HFFc6 (cell line): ENCODE measurements at regions not wholly inside any gene's neighbourhood (a gene's known extent, or its start where the extent isn't known, plus 50 kb on each side); places are given as distances from the start of the nearest gene placed in this dataset.
"Not testable (repeated sequence)": the region's sequence is repeated elsewhere in the genome, so short reads cannot be mapped to it uniquely, and the experiment has no call there.

Source experiments
- DNase-seq: peaks from one replicate; pipeline ENCODE4 v3.0.0-alpha.2; 2018
- H3K27ac Mint-ChIP-seq: 2 replicates; pipeline ENCODE4 v1.8.0; 2020; ENCODE audit warnings: mild to moderate bottlenecking, mixed read lengths
- H3K27me3 Mint-ChIP-seq: 2 replicates; pipeline ENCODE4 v1.8.0; 2021; ENCODE audit warnings: mild to moderate bottlenecking, moderate library complexity, mixed read lengths; ENCODE audit not compliant: insufficient read depth
- H3K36me3 Mint-ChIP-seq: 2 replicates; pipeline ENCODE4 v1.8.0; 2021; ENCODE audit warnings: low read depth, mixed read lengths
- H3K4me1 Mint-ChIP-seq: 2 replicates; pipeline ENCODE4 v1.8.0; 2020; ENCODE audit warnings: low read depth, mixed read lengths
- H3K4me3 Mint-ChIP-seq: 2 replicates; pipeline ENCODE4 v1.8.0; 2020; ENCODE audit warnings: mild to moderate bottlenecking, moderate library complexity, mixed read lengths
- H3K9me3 Mint-ChIP-seq: 2 replicates; pipeline ENCODE4 v1.8.0; 2020; ENCODE audit warnings: mild to moderate bottlenecking, mixed read lengths
- TF ChIP-seq, protein P1 (sequence below): fragments of 200-600 bp; sonication (generic); IDR thresholded peaks from 2 replicates; pipeline ENCODE4 v1.5.0; 2021; ENCODE audit warnings: antibody characterized with exemption, mild to moderate bottlenecking

DNA sequence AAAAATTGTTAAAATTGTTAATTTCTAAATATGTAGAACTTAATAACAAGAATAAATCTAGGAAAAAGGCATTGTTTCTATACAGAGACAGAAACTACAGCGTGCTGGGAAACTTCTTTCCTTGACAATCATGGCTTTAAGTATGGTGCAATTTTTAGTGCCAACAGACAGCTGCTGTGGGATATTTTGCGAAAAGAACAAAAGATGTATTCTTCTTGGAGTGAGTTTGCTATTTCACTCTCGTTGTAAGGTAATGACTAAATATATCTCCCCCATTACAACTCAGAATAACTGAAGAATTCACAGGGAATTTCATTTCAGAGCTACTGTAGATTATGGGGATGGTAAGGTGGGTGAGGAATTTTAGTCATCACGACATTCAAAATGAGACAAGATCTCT is 2055.0 kb upstream of the ACO1 start:
- no peak overlapping the region for H3K4me3 Mint-ChIP-seq
- H3K36me3 Mint-ChIP-seq, result no peaks in the 10 kb centered on the region
- TF ChIP-seq, protein P1, sequence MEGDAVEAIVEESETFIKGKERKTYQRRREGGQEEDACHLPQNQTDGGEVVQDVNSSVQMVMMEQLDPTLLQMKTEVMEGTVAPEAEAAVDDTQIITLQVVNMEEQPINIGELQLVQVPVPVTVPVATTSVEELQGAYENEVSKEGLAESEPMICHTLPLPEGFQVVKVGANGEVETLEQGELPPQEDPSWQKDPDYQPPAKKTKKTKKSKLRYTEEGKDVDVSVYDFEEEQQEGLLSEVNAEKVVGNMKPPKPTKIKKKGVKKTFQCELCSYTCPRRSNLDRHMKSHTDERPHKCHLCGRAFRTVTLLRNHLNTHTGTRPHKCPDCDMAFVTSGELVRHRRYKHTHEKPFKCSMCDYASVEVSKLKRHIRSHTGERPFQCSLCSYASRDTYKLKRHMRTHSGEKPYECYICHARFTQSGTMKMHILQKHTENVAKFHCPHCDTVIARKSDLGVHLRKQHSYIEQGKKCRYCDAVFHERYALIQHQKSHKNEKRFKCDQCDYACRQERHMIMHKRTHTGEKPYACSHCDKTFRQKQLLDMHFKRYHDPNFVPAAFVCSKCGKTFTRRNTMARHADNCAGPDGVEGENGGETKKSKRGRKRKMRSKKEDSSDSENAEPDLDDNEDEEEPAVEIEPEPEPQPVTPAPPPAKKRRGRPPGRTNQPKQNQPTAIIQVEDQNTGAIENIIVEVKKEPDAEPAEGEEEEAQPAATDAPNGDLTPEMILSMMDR, result no peak
- H3K27me3 Mint-ChIP-seq, result no peaks in the 10 kb centered on the region
- H3K27ac Mint-ChIP-seq, result no peak overlapping the region
- H3K9me3 Mint-ChIP-seq, result peaks cover 4% of the 10 kb centered on the region; the same call in 1 of the 2 replicates
- H3K4me1 Mint-ChIP-seq, result no peaks in the 10 kb centered on the region
- DNase-seq, result no peak

DNA sequence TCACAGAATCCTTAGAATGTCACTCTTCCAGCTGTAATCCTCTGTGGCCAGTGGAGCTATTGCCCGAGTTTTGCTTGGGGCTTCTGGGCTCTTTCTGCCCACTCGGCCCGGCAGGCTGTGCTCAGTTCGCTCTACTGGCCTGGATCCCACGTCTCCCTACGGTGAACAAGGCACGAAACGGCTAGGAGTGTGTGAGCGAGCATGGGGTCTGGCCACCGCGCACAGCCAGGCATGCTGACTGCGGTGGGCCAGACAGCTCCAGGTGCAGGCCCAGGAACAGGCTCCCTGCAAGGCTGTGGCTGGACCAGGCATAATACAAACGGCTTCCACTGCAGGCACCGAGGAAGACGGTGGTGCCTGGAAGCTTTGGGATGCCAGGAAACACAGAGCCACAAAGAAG is 2035.5 kb upstream of the ACO1 start:
- DNase-seq, result no peak
- no peaks in the 10 kb centered on the region for H3K27me3 Mint-ChIP-seq
- H3K36me3 Mint-ChIP-seq, result no peaks in the 10 kb centered on the region

DNA sequence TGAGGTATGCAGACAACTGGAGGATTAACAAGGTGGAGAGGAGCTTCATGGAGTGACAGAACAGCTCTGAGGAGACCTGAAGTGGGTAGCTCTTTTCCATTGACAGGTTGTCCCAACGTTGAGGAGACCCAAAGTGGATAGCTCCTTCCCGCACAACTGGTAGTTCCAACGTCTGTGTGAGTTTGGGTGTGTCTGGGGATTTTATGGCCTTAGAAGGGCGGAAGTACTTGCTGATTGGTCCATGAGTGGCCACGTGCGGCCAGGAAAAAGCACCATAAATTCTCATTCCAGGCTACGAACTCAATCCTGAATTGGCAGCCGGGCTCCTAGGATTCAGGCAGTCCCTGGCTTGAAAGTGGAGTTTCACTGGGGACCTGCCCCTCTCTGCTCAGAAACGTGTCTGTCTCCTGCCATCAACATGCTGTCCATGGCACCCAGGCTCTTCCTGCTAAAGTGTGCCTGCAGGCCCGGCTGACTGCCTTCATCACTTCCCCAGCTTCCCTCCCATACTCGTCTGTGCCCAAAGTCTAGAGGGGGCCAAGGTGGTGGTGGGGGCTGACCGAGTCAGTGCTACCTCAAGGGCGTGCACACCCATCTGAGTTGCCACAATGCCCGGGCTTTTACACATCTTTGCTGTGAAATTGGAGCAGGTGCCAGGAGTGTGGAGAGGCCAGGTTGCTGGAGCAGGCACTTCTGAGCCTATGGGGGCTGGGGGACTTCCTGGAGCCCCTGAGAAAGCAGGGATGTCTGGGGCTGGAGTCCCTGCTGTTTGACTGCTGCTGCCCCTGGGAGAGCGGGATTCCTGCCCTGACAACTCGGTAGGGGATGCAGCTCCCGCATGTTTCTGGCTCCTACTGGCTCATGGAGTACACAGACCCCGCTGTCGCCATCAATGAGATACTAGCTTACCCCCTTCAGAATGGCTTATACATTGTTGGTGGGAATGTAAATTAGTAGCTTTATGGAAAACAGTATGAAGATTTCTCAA is 2034.6 kb upstream of the ACO1 start:
- Mint-ChIP-seq H3K27ac (no peak overlapping the region), H3K27me3 (no peaks in the 10 kb centered on the region), H3K9me3 (peaks cover 21% of the 10 kb centered on the region), H3K36me3 (no peaks in the 10 kb centered on the region), H3K4me1 (no peaks in the 10 kb centered on the region), H3K4me3 (no peak overlapping the region)
- DNase-seq, result no peak
- TF ChIP-seq, protein P1, result no peak

More for the DNA sequence above, 2035.5 kb upstream of the ACO1 start:
- no peaks in the 10 kb centered on the region for H3K4me1 Mint-ChIP-seq
- H3K4me3 Mint-ChIP-seq, result no peak overlapping the region
- H3K9me3 Mint-ChIP-seq, result peaks cover 27% of the 10 kb centered on the region
- TF ChIP-seq, protein P1, result no peak
- H3K27ac Mint-ChIP-seq, result no peak overlapping the region

DNA sequence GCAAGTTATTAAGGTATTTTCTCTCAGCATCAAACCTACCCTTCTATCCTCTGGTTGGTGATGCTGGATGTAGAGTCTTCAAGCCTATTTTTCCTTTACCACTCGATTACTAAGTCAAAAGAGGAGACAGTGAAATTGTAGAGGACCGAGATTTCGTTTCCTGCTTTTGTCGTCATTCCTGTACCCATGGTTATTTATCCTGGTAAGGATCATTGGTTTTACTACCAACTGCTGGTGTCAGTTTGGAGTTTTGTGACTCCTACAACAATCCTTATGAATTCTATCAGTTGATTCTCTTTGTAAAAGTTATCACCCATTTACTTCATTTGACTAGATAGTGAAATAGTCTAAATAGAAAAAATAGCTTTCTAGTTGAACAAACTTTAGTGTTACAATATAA is 2028.2 kb upstream of the ACO1 start:
- TF ChIP-seq, protein P1, result no peak
- Mint-ChIP-seq H3K27me3 (no peaks in the 10 kb centered on the region), H3K27ac (no peak overlapping the region), H3K36me3 (no peaks in the 10 kb centered on the region), H3K9me3 (peaks cover 4% of the 10 kb centered on the region; the same call in 1 of the 2 replicates), H3K4me1 (no peaks in the 10 kb centered on the region), H3K4me3 (no peak overlapping the region)
- no peak for DNase-seq

DNA sequence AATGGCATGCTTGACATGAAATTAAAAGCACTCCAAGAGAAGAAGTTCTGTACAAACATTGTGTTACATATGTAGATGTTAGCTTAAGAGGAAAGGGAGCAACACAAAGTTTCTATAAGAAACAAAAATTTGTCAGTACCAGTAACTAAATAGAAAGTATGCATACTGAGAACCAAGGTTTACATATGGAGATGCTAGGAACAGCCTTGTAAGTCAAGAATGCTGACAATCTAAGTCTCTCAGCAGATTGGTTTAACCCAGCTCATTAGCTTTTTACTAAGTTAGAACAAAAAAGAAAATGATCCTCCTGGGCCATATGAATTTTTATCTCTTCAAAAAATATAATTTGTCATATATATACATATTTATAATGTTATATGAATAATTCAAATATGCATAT is 2022.1 kb upstream of the ACO1 start:
- Mint-ChIP-seq H3K9me3 (peaks cover 8% of the 10 kb centered on the region; the same call in 1 of the 2 replicates), H3K4me3 (no peak overlapping the region)
- no peak for DNase-seq

DNA sequence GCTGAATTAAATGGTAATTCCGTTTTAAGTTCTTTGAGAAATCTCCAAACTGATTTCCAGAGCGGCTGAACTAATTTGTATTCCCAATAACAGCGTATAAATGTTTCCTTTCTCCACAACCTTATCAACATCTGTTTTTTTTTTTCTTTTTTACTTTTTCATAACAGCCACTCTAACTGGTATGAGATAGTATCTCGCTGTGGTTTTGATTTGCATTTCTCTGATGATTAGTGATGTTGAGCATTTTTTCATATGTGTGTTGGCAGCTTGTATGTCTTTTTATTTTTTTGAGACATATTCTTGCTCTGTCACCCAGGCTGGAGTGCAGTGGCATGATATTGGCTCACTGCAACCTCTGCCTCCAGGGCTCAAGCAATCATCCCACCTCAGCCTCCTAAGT is 2018.3 kb upstream of the ACO1 start:
- H3K4me3 Mint-ChIP-seq, H3K4me1 Mint-ChIP-seq, DNase-seq, H3K27me3 Mint-ChIP-seq, H3K27ac Mint-ChIP-seq, H3K9me3 Mint-ChIP-seq, H3K36me3 Mint-ChIP-seq: not testable (repeated sequence)

More for the DNA sequence above, 2022.1 kb upstream of the ACO1 start:
- TF ChIP-seq, protein P1, result no peak
- Mint-ChIP-seq H3K27ac (no peak overlapping the region), H3K4me1 (no peaks in the 10 kb centered on the region), H3K27me3 (no peaks in the 10 kb centered on the region; the same call in 1 of the 2 replicates), H3K36me3 (no peaks in the 10 kb centered on the region)
